ENCODE measurements at regions not wholly inside any gene's neighbourhood (a gene's known extent, or its start where the extent isn't known, plus 50 kb on each side); places are given as distances from the start of the nearest gene placed in this dataset.

DNA sequence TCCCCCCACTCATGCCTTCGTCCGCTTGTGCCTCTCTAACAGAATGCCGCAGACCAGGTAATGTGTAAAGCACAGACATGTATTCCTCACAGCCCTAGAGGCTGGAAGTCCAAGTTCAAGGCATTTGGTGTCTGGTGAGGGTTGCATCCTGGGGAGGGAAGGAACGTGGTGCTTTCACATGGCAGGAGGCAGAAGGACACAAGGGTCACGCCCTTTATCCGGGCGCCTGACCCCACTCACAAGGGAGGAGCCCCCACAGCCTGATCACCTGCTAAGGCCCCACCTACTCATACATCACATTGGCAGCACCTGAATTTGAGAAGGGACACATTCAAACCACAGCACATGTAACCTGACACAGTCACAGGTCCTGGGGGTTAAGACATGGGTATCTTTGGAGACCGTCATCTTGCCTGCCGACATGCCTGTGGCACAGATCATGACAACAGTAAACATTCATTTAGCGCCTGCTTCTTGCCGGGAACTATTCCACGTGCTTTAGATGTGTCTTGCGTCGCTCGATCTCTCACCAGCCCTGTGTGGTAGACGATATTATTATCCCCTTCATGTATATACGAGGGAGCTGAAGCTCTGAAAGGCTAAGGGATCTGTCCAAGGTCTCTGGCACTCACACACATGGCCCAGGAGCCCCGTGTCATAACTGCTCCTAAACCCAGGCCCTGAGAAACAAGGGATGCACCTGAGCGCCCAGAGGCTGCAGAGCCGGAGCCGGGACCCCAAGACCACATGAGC is 235.6 kb downstream of the NPHP4 start:
- Histone ChIP-seq H3K9ac (ENCODE audit: low read depth, low read length) (no peak overlapping the region), H3K4me3 (ENCODE audit: low read depth, low read length) (no peak overlapping the region), H3K27me3 (ENCODE audit: control insufficient read depth, insufficient read depth, low read length) (no peaks in the 10 kb centered on the region), H3K27ac (ENCODE audit: low read depth, low read length) (no peak overlapping the region), H3K36me3 (ENCODE audit: control insufficient read depth, insufficient read depth, low read length) (no peaks in the 10 kb centered on the region), H3K9me3 (ENCODE audit: control insufficient read depth, insufficient read depth, low read length) (no peaks in the 10 kb centered on the region; the same call in 1 of the 2 replicates), H3K4me1 (ENCODE audit: control insufficient read depth, insufficient read depth, low read length) (peaks cover 11% of the 10 kb centered on the region)

DNA sequence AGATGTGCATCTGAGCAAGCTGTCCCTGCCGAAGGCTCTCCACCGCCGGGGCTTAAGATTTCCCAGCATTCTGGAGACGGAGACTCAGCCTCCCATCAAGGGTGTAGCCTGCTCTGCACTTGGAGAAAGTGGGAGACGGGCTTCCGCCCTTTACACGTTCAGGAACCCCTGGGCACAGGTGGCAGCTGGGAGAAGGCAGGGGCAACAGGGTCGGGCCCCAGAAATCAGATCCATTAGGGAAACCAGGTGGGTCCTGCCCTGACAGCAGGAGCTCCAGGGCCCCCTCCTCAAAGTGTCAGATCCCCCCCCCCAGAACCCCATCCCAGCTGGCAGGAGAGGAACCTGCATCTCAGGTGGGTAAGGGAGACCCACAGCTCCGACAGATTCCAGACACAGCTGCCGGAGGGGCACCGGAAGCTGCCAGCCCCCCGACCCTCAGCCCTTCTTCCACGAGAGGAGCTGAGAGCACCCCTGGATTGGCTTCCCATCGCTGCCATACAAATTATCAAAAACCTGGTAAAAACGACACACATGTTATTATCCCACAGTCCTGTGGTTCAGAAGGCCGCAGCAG is 236.6 kb downstream of the NPHP4 start:
- H3K36me3 ChIP-seq (ENCODE audit: control insufficient read depth, insufficient read depth, low read length) = no peaks in the 10 kb centered on the region
- H3K27me3 ChIP-seq (ENCODE audit: control insufficient read depth, insufficient read depth, low read length) = no peaks in the 10 kb centered on the region
- peaks cover 15% of the 10 kb centered on the region for H3K4me1 ChIP-seq (ENCODE audit: control insufficient read depth, insufficient read depth, low read length)

DNA sequence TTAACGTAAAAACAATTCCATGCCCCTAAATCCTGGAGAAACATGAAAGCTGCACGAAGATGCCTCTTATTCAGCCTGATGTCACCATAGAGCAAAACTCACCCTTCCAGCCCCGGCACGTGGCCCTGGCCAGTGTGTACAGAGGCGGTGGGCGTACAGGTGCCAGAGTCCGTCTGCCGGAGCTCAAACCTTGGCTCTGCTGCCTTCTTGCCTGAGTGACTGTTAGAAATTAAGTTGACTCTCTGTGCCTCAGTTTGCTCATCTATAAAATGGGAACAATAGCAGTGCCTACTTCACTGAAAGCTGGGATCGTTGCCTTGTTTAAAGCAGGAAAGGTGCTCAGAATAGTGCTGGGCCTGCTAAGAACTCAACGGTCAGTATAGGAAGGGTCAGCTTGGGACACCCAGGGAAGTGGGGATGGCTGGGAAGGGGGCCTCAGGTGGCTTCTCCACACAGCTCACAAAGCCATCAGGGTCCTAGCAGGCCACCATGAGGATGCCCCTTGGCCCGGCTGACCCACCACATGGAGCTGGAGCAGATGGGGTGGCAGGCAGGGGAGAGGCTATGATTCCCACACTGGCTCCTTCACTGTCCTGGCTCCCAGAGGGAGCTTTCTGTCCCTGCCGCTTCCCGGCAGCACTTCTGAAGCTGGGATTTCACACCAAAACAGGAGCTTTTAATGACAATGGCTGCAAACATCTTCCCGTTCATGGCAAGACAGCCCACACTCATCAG is 237.2 kb downstream of the NPHP4 start:
- Histone ChIP-seq H3K4me1 (ENCODE audit: control insufficient read depth, insufficient read depth, low read length) (peaks cover 15% of the 10 kb centered on the region), H3K27ac (ENCODE audit: low read depth, low read length) (no peak overlapping the region), H3K27me3 (ENCODE audit: control insufficient read depth, insufficient read depth, low read length) (no peaks in the 10 kb centered on the region), H3K36me3 (ENCODE audit: control insufficient read depth, insufficient read depth, low read length) (no peaks in the 10 kb centered on the region), H3K9me3 (ENCODE audit: control insufficient read depth, insufficient read depth, low read length) (no peaks in the 10 kb centered on the region), H3K9ac (ENCODE audit: low read depth, low read length) (no peak overlapping the region), H3K4me3 (ENCODE audit: low read depth, low read length) (no peak overlapping the region)

More for the DNA sequence above, 236.6 kb downstream of the NPHP4 start:
- no peaks in the 10 kb centered on the region; the same call in 1 of the 2 replicates for H3K9me3 ChIP-seq (ENCODE audit: control insufficient read depth, insufficient read depth, low read length)
- H3K9ac ChIP-seq (ENCODE audit: low read depth, low read length) = no peak overlapping the region
- no peak overlapping the region for H3K27ac ChIP-seq (ENCODE audit: low read depth, low read length)
- no peak overlapping the region for H3K4me3 ChIP-seq (ENCODE audit: low read depth, low read length)

DNA sequence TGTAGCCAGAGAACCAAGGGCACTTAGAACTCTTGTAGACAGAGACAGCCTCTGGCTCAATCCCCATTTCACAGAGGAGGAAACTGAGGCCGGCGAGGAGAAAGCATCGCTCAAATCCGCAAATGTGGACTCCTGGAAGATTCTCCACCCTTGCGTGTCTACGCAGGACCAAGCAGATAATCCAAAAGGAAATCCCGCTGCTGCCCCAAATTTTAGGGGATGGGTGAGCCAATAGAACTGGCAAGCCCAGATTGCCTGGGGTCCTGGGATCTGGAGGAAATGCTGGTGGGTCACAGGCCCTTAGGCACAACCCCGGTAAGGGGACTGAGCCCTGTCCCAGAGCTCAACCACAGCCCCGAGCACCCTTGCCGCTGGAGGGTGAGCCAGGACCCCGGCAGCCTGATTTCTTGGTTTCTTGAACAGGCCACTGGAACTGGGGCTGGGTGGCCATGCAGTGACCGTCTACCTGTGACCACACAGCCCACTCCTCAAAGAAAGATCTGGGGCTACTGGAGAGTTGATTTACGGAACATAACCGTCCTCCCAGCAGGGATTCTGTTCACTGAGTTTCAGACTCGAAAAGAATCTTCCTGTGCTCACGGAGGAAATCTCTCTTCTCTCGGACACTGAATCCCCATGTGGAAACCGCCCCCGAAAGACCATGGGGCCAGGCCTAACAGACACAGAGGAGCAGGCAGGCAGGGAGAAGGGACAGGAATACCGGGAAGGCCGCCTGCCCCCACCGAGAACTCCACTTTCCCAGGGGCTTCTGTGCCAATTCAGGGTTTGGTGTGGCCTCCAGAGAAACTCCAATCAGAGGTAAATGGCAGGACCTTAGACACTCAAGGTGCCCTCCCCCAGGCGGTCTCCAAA is 238.4 kb downstream of the NPHP4 start:
- Histone ChIP-seq H3K27me3 (ENCODE audit: control insufficient read depth, insufficient read depth, low read length) (no peaks in the 10 kb centered on the region), H3K4me1 (ENCODE audit: control insufficient read depth, insufficient read depth, low read length) (peaks cover 15% of the 10 kb centered on the region), H3K36me3 (ENCODE audit: control insufficient read depth, insufficient read depth, low read length) (no peaks in the 10 kb centered on the region), H3K9ac (ENCODE audit: low read depth, low read length) (no peak overlapping the region), H3K9me3 (ENCODE audit: control insufficient read depth, insufficient read depth, low read length) (no peaks in the 10 kb centered on the region), H3K27ac (ENCODE audit: low read depth, low read length) (no peak overlapping the region), H3K4me3 (ENCODE audit: low read depth, low read length) (no peak overlapping the region)

DNA sequence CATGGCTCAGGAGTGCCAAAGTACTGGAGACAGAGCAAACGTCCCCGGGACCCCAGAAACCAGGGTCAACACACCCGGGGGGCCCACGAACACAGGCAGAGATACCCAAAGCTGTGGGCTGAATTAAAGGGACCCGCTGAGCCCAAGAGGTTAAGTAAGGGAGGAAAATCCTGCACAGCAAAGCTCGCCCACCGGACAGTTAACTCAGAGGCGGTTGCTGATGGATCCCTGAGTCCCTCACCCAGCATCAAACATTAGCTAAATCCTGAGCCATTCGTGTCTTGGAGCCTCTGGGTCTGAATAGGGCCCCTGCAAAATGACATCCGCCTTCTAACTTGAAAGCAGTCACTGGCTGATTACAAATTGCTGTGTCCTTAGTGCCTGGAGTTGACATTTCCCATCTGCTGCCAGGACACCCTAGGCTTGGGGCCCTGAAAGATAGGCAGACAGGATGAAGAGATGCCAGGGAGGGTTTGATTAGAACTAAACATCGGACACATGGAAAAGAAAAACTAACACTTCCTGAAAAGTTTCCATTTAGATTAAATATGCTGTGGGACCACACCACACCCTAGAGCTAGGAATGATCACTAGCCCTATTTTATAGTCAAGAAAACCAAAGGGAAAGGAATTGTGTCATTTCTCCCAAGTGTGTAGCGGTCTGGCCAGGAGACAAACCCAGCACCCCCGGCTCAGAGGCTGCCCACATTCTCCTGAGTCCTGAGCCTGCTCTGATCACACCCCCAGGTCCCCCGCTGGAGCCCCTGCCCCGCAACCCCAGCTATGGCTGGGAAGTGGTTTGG is 239.3 kb downstream of the NPHP4 start:
- Histone ChIP-seq H3K9me3 (ENCODE audit: control insufficient read depth, insufficient read depth, low read length) (no peaks in the 10 kb centered on the region), H3K36me3 (ENCODE audit: control insufficient read depth, insufficient read depth, low read length) (no peaks in the 10 kb centered on the region), H3K4me3 (ENCODE audit: low read depth, low read length) (no peak overlapping the region), H3K27ac (ENCODE audit: low read depth, low read length) (no peak overlapping the region), H3K27me3 (ENCODE audit: control insufficient read depth, insufficient read depth, low read length) (no peaks in the 10 kb centered on the region), H3K4me1 (ENCODE audit: control insufficient read depth, insufficient read depth, low read length) (peaks cover 15% of the 10 kb centered on the region), H3K9ac (ENCODE audit: low read depth, low read length) (peak overlapping the region; percentile 16; the same call in 1 of the 2 replicates)

DNA sequence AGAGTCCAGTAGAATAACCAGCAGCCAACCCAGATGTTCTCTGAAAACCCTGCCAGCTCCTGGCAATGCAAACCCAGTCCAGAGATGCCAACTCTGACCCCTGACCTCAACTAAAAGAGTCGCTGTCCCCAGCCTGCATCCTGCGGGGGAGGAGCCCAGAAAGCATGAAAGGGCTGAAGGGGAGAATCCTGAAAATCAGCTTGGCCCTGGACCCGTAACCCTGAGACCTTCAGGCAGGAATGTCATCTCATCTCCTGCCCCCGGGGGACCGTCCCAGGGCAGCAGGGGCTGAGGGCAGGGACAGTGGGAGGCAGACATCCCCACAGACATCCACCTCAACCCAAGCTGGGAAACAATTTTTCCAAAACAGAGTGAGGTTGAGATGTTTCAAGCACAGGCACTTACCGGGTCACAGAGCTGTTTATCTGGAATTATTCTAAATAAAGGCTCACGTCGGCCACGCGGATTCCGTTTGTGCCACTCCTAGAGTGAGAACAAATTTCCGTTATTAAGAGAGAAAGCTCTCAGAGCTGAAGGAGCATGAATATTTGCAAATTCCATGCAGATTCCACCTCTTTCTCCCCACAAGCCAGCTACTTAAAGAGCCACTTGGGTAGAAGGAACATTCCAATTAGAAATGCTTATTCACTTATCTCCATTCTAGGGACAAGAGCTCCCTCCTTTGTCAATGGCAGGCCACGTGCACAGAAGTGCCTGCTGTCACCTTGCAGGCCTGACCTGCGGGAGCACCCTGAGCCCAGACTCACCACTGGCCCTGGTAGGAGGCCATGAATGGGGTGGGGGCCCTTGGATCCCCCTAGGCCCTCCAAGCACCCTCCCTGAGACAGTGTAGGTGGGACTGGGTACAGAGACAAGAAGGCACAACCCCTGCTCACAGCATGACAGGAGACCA is 240.1 kb downstream of the NPHP4 start:
- Histone ChIP-seq H3K9ac (ENCODE audit: low read depth, low read length) (peak overlapping the region; percentile 16; the same call in 1 of the 2 replicates), H3K27ac (ENCODE audit: low read depth, low read length) (no peak overlapping the region), H3K4me3 (ENCODE audit: low read depth, low read length) (no peak overlapping the region), H3K4me1 (ENCODE audit: control insufficient read depth, insufficient read depth, low read length) (peaks cover 17% of the 10 kb centered on the region), H3K36me3 (ENCODE audit: control insufficient read depth, insufficient read depth, low read length) (no peaks in the 10 kb centered on the region), H3K27me3 (ENCODE audit: control insufficient read depth, insufficient read depth, low read length) (no peaks in the 10 kb centered on the region), H3K9me3 (ENCODE audit: control insufficient read depth, insufficient read depth, low read length) (no peaks in the 10 kb centered on the region)

DNA sequence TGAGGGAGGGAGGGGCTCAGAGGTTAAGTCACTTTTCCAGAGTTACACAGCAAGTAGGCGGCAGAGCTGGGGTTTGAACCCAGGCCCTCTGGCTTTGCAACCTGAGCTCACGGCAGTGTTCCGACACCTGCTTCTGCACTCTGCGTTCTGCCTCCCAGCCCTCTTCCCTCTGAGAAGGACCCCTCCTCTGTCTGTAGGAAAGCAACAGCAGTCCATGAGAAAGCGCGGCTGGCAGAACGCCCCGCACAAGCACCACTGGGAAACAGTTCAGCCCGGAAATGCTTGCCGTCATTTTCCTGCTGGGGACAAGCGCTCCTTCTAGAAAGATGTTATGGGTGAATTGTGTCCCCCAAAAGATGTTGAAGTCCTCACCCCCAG is 241.1 kb downstream of the NPHP4 start:
- no peaks in the 10 kb centered on the region for H3K27me3 ChIP-seq (ENCODE audit: control insufficient read depth, insufficient read depth, low read length)
- H3K4me3 ChIP-seq (ENCODE audit: low read depth, low read length) = no peak overlapping the region
- no peaks in the 10 kb centered on the region for H3K36me3 ChIP-seq (ENCODE audit: control insufficient read depth, insufficient read depth, low read length)
- H3K4me1 ChIP-seq (ENCODE audit: control insufficient read depth, insufficient read depth, low read length) = peaks cover 24% of the 10 kb centered on the region
- H3K9ac ChIP-seq (ENCODE audit: low read depth, low read length) = no peak overlapping the region
- H3K27ac ChIP-seq (ENCODE audit: low read depth, low read length) = no peak overlapping the region
- no peaks in the 10 kb centered on the region for H3K9me3 ChIP-seq (ENCODE audit: control insufficient read depth, insufficient read depth, low read length)

DNA sequence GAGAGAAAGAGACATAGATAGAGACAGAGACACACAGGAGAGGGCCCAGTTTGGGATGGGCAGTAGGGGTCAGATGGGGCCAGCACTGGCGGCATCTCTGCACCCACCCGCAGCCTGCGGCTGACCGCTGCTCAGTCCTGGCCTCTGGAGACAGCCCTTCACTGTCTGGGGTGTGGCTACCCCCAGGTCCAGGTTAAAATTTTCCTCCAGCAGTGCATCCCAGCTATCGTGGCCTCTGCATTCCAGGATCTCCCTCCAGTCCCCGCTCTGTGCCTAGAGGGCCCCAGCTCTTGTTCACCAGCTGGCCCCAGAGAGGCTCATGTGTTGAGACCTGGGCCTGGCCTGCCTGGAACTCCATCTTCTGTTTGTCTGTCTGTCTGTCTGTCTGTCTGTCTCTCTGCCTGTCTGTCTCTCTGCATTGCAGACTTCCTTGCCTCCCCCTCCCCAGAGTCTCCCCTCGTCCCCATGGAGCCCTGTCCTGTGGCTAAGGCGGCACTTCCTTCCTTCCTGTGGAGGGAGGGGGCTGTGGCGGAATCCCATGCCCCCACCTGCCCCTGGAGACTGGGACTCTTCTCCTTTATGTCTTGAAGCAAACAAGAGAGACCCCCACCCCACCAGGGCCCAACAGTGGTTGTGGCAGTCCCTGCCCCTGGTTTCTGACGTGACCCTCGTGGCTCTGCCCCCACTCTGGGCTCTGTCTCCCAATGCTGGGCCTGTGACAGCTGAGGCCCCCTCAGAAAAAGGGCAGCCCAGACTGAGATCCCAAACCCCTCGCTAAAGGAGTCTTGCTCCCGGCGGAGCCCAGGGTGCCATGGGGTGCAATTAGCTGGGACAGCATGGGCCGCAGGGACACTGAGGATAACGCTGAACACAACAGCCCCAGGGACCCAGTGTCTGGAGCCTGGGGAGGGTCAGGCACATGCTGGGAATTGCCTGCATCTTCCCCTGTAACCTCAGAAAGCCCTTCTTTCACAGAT is 241.8 kb downstream of the NPHP4 start:
- Histone ChIP-seq H3K27ac (ENCODE audit: low read depth, low read length) (no peak overlapping the region), H3K27me3 (ENCODE audit: control insufficient read depth, insufficient read depth, low read length) (no peaks in the 10 kb centered on the region), H3K9me3 (ENCODE audit: control insufficient read depth, insufficient read depth, low read length) (no peaks in the 10 kb centered on the region), H3K36me3 (ENCODE audit: control insufficient read depth, insufficient read depth, low read length) (no peaks in the 10 kb centered on the region), H3K9ac (ENCODE audit: low read depth, low read length) (no peak overlapping the region), H3K4me1 (ENCODE audit: control insufficient read depth, insufficient read depth, low read length) (peaks cover 24% of the 10 kb centered on the region), H3K4me3 (ENCODE audit: low read depth, low read length) (no peak overlapping the region)

All from HUES48 (cell line).